NCI-H1092 treated with DMSO at 0.1 percent for 48 hours (cell line): ENCODE measurements at regions not wholly inside any gene's neighbourhood (a gene's known extent, or its start where the extent isn't known, plus 50 kb on each side); places are given as distances from the start of the nearest gene placed in this dataset.
"Not testable (repeated sequence)": the region's sequence is repeated elsewhere in the genome, so short reads cannot be mapped to it uniquely, and the experiment has no call there.

ENCODE experiments used
- DNase-seq: peaks from one replicate; lab custom pipeline; 2025; lab: John Stamatoyannopoulos, UW

- DNase-seq = no peak
Measured at GRCh38 chrX:4690521-4690920, 977.1 kb upstream of the PRKX start.

GRCh38 chrX:4682636-4683035, 969.2 kb upstream of the PRKX start:
- DNase-seq = no peak

- no peak for DNase-seq
Measured at GRCh38 chrX:4675686-4676300, 962.3 kb upstream of the PRKX start.

GRCh38 chrX:4674028-4674782, 960.8 kb upstream of the PRKX start:
- no peak for DNase-seq

GRCh38 chrX:4671344-4671743, 957.9 kb upstream of the PRKX start:
- DNase-seq = no peak

DNA sequence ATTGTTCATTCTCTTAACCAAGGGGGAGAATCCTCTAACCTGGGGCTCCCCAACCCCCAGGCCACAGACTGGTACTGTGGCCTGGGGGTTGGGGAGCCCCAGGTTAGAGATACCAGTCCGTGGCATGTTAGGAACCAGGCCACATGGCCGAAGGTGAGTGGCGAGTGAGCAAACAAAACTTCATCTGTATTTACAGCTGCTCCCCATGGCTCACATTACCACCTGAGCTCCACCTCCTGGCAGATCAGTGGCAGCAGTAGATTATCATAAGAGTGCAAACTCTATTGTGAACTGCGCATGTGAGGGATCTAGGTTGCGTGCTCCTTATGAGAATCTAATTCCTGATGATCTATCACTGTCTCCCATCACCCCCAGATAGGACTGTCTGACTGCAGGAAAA, 957.2 kb upstream of the PRKX start:
- DNase-seq = peak; percentile 6

DNA sequence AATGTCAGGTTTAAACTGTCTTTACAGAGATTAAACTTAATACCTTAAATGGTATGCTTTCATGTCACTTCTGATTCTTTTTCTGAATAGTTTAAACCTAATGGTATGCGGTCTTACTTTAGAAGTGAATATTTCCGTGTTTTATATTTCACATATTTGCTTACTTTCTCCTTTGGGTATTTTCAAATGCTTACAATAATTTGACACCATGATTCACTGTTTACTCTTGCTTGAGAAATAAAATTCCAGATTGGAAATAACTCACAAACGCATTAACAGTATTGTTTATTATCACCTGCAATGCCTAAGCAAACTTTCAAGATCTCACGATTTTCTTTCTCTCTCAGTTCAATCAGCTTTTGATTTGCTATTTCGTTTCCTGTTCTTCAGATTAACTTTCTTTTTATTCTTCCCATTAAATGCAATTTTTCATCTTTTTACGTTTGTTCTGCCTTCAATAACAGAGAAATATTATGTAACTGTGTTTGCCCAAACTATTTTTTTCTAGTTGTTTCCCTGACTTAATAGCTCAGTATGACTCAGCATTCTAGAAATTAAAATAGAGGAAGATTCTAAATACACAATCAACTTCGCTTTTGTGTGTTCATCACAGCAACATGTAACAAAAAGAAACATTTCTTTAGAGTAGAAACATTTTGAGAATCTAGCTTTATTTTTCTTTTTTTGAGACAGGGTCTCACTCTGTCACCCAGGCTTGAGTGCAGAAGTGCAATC, 955.5 kb upstream of the PRKX start:
- no peak for DNase-seq

DNA sequence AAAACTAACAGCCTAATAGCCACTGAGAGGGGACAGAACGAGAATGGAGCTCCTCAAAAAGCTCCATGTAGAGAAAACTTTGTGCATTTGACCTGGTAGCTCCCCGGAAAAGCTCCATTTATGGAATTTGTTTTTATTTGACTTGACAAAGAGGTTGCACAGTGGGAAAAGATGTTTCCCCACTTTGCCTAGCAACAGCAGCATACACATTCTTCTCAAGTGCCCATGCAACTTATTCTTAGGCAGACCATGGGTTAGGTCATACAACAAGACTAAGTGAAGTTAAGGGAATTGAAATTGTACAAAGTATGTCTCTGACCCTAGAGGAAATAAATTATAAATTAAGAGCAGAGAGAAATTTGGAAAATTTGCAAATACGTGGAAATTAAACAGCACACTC, 949.6 kb upstream of the PRKX start:
- no peak for DNase-seq

DNA sequence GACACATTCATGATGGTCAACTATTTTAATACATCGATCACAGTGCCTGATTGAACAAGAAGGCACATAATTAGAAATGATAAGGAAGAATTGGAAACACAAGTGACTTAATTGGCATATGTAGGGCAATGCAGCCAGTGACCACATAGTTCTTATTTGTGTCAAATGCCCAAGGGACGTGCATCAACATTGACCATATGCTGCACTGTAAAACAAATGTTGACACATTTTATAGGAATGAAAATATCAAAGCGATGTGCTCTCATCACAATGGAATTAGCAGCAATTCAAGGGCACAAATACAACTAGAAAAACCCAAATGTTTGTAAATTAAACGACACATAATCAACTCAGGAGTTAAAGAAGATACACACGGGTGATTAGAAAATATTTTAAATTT, 948.3 kb upstream of the PRKX start:
- DNase-seq = no peak

DNA sequence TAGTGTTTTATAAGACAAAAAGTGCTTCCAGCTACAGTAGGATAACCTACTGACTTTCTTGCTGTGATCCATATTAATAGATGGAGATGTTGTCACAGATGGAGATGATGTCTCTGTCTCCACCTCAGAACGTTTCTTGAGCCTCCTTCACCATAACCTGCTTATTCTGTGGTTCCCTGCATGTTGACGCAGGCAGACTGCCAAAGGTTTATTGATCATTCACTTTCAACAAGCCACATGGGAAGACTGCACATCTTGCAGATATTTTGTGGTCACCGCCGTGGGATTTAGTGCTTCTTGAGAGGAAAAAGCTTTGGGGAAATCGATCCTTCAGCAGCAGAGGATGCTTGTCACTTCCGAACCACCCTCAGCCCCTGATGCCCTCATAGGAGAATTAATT, 943.0 kb upstream of the PRKX start:
- DNase-seq = no peak

DNA sequence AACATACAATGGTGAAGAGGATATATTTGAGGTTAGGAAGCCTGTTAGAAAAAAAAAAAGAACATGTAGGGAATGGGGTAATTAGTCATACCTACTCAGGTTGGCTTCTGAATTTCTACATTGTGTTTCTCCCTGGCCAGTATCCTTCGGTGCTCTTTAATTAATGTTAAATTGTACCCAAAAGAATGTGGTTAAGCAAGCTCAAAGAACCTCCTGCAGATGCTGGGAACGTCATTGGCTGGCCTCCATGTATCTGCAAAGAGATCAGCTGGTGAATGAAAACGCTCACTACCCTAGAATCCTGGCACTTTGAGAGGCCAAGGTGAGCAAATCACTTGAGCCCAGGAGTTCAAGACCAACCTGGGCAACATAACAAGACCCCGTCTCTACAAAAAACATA, 942.3 kb upstream of the PRKX start:
- DNase-seq = no peak

- DNase-seq = no peak
Measured at GRCh38 chrX:4642114-4642513, 928.7 kb upstream of the PRKX start.

- no peak for DNase-seq
Measured at GRCh38 chrX:4638036-4638435, 924.6 kb upstream of the PRKX start.

DNA sequence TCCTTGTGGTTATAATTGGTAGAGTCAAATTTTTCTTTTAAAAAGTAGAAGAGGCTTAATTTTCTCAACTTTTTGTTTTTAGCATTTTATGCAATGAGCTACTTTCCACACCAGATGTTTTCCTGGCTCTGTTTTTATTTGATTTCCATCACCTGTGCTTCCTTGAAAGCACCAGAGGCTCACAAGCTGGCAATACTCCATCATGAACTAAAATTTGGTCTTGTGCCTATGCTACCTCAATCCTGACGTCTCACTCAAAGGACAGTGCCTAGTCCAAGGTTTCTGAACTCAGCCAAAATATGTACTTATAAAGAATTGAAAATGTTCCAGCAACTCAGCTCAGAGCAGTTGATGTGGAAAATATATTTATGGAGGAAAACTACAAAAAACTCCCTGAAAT, 914.0 kb upstream of the PRKX start:
- DNase-seq = peak; percentile 17

GRCh38 chrX:4622486-4623167, 909.2 kb upstream of the PRKX start:
- no peak for DNase-seq

DNA sequence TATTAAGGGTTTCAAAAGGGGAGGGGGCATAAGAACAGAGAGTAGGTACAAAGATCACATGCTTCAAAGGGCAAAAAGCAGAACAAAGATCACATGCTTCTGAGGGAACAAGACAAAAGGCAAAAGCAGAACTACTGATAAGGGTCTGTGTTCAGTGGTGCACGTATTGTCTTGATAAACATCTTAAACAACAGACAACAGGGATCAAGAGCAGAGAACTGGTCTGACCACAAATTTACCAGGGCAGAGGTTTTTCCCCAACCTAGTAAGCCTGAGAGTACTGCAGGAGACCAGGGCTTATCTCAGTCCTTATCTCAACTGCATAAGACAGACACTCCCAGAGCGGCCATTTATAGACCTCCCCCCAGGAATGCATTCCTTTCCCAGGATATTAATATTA, 900.2 kb upstream of the PRKX start:
- not testable (repeated sequence) for DNase-seq

GRCh38 chrX:4588893-4589292, 875.4 kb upstream of the PRKX start:
- peak; percentile 32 for DNase-seq

- DNase-seq = peak; percentile 38
Measured at GRCh38 chrX:4588466-4588865, 875.0 kb upstream of the PRKX start.

DNA sequence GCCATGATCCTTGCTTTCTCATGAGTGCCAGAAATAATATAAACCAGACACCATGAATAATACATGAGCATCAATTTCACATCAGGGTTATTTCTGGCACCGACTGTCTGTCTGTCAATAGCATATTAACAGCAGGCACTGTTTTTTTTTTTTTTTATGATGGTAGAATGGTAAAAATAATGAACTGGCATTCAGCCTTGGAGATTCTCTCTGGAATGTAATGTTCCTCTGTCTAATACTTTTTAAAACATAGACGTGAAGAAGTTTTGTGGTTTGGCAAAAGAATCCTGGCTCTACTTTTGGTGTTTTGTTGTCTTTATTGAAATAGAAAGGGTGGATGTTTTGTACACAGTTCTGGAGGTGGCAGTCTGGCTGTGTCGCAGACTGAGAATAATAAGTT, 874.6 kb upstream of the PRKX start:
- peak; percentile 36 for DNase-seq

DNA sequence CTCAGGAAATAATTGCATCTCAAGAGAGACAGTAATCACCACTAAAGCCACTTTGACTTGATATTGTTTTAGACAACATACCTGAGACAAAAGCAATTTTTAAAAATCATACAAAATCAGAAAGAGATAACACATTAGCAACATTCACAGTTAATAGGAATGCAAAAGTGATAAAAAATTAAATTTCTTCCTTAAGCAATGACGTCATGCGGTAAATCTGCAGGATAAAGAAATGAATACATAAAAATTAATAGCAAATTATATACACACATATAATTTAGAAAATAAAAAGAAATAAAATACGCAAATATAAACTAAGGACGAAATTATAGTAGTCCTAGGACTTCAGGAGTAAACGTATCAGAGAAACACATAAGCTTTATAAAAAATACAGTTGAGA, 866.5 kb upstream of the PRKX start:
- no peak for DNase-seq

DNA sequence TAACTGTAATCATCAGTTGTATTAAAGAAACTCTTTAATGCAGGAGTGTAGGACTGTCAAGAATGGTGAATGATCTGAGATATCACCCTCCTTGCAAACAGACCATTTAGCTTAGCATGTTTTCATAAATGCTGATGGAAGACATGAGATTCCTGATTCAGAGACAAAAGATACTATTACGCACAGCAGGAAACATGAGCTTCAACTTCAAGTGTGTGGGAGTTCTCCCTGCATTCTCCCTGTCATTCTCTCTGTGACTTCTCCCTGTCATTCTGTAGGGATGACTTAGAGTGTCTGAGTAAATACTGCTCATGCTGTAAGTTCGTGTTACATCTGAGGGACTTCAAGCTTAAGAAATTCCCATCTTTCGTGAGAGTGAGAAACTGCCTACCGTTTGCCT, 866.0 kb upstream of the PRKX start:
- DNase-seq = no peak

DNA sequence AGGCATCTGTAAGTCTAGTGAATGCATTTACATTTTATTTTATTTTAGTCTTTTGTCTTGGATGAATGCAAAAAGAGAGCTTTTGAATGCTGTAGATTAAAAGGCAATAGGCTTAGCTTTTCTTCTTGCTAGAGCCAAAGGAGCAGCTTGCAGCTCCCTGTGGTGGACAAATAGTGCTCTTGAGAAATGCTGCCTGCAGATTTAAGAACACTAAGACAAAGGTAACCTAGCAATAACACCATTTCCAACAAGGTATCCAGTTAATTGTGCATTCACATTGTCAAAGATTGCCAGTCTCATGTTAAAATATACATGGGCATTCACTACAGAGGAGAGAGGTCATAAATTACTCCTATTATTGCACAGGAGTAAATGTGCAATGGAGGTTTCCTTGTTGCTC, 859.2 kb upstream of the PRKX start:
- DNase-seq = peak; percentile 2

- DNase-seq = no peak
Measured at GRCh38 chrX:4570151-4570550, 856.7 kb upstream of the PRKX start.
